ENCODE measurements at regions not wholly inside any gene's neighbourhood (a gene's known extent, or its start where the extent isn't known, plus 50 kb on each side); places are given as distances from the start of the nearest gene placed in this dataset.

DNA sequence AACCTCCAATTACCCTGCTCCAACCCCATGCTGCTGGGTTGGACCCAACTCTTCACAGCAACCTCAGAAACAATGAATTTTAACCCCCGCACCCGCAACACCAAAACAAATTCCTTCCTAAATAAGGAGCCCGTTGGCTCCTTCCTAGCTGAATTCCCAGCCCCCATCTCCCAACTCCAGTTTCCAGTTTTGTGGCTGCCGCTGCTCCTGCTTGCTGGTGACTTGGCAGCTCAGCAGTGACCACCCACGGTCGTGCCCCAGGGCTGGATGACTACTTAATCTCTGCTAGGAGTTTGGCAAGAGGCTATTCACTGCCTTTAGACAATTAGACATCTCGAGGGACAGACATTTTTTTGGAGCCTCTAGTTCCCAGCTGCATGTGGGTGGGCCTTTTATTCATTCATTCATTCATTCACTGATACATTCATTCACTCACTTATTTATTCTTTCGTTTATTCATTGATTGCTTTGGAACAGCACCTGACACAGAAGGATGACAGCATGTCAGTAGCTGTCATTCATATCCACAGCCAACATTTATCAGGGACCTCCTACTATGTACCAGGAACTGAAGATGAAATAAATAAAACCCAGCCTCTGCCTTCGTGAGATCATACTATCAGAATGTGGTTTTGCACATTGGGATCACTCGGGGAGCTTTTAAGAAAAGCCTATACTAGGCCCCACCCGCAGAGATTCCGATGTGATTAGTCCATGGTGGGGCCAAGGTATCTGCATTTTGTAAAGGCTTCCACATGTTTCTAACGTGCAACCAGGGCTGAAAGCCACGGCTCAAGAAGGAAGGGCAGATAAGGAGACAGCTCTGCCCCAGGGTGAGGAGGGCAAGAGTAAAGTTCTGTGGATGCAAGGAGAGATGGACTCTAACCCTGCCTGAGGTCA is 256.5 kb downstream of the SHQ1 start:
- DNase-seq, result no peak

DNA sequence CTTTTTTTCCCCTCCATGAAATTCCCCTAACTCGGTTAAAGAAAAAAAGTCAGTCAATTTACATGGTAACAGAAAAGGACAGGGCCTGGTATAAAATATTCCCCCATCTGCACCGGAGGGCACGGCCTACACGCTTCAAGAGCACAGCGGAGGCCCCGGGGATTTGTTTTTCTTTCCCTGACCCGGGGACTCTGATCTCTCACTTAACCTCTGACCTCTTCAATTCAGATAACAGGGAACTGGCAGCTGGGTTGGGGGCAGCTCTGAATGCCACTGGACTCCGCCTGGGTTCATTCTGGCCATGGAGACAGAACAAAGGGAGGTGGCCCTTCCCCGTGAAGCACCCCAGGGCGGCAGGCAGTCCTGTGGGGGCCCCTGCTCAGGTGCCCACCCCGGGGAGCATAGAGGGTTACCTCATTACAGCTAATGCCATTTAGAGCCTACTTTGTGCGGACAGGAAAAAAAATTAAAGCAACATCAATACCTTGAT is 257.5 kb downstream of the SHQ1 start:
- DNase-seq, result no peak

DNA sequence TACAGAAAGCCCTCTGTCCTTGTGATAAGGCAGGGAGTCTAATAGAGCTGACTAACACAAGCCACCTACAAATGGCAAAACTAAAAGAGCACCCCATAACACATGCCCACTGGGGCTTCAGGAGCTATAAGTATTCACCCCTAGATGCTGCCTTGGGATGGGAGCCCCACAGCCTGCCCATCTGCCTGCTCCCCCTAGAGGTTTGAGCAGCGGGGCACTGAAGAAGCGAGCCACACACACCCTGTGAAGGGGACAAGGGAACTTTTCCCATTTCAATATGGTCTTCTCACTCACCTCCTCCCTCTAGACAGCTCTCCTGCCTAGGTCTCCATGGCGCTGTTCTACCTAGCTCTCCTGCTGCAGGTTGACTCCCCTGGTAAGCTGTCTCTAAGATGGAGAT is 261.0 kb downstream of the SHQ1 start:
- DNase-seq, result no peak

DNA sequence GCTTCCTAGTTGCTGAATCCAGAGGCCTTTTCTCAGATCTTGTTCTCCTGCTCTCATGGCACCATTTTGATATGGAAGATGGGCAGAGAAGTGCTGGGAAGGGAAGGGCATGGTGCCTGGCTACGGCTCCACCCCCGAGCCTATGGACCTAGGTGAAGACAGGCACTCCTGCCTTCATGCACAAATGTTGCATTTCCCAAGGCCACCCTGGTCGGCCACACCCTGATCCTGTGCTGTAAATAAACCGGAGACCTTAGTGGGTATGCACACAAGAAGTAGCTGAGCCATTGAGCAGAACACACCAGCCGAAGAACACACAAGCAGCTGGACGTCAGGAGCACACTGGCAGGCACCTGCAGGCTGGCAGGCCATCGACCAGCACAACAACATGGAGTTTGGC is 261.6 kb downstream of the SHQ1 start:
- DNase-seq, result no peak

DNA sequence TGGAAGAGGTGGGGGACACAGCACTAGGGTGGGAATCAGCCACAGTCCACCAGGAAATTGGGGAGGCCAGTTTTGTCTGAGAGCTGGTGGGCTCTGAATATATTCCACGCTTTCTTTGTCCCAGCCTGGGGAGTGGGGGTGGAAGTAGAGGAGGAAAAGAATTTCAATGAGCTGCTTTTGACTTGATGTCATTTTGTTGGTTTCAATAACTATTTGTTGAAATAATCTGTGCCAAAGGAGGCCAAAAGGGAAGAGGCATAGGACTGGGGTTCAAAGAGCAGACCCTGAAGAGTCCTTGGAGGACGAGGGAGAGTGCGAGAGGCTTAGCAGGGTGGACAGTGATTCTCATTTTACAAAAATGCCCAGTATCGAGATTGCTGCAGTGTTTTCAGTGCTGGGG is 262.3 kb downstream of the SHQ1 start:
- DNase-seq, result no peak

DNA sequence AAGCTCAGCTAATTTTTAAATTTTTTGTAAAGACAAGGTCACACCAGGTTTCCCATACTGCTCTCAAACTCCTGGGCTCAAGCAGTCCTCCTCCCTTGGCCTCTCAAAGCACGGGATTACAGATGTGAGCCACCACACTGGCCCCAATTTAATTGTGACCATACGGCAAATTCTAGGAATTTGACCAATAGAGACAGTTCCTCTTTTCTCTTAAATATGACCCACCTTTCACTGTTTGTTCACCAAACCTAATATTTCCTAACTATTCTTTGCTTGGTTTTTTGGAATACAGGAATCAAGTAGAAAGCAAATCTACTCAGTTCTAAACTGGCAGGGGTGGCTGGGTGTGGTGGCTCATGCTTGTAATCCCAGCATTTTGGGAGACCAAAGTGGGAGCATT is 264.0 kb downstream of the SHQ1 start:
- no peak for DNase-seq

- no peak for DNase-seq
These were observed 265.3 kb downstream of the SHQ1 start for GRCh38 chr3:72582963-72583362.

DNA sequence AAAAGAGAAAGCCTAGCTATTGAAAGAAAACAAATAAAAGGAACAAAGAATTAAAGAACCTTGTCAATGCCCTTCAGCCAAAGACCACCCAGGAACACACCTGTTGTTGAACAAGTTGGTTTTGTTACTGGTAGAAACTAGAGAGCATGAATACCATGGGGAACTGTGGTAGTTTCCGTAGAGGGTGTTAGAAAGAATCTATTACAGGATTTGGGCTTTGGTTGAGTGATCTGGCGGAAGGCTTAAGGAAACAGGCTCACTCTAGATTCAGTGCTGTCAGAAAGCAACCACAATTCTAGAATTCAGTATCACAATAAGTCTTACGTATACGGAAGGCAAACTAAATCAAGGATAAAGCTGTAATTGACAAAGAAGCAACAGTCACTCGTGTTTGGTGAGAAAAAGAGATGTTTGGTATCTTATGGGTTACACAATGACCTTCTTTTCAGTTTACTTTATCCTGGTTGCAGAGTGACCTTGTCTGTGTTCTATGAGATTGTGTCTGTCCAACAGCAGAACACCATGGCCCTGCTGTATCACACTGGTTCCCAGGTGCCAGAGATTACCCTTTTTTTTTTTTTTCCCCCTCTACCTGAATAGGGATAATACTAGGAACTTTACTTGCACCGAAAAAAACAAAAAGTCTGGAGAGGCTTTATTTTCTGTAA is 265.9 kb downstream of the SHQ1 start:
- no peak for DNase-seq

DNA sequence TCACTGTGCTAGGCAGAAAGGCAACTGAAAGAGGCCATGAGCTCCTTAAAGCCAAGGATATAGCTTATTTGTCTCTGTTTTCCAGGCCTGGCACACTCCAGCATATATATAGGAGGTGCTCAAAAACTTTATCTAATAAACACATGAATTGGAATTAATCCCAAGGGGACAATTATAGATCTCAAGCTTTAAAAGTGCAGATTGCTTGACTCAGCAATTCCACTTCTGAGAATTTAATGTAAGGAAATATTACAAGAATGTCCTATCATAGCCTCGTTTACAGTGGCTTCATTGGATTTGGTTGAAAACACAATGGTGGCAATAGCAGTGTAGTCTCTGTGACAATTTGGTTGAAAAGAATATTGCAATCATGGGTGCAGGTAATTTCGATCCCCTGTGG is 267.3 kb downstream of the SHQ1 start:
- DNase-seq, result no peak

DNA sequence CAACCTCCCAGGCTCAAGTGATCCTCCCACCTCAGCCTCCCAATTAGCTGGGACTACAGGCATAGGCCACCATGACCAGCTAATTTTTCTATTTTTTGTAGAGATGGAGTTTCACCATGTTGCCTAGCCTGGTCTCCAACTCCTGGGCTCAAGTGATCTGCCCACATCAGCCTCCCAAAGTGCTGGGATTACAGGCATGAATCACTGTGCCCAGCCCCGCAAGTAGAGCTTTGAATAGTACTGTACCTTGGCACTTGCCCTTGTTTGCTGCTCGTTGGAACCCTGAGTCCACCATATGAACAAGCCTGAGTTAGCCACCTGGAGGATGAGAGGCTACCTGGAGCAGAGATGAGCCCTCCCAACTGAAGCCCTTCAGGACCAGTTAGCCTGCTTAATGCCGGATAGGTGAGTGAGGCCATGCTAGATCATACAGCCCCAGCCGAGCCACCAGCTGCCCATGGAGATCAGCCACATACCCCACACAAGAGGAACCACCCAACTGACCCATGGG is 267.9 kb downstream of the SHQ1 start:
- no peak for DNase-seq

- DNase-seq, result no peak
These were observed 268.5 kb downstream of the SHQ1 start for GRCh38 chr3:72579581-72580245.

GRCh38 chr3:72579191-72579580 is 269.1 kb downstream of the SHQ1 start:
- no peak for DNase-seq

GRCh38 chr3:72577190-72577589 is 271.1 kb downstream of the SHQ1 start:
- no peak for DNase-seq

- no peak for DNase-seq
These were observed 271.7 kb downstream of the SHQ1 start for GRCh38 chr3:72576563-72576962.

GRCh38 chr3:72574144-72574543 is 274.1 kb downstream of the SHQ1 start:
- no peak for DNase-seq

- no peak for DNase-seq
These were observed 275.2 kb downstream of the SHQ1 start for GRCh38 chr3:72573051-72573450.

GRCh38 chr3:72572489-72573007 is 275.7 kb downstream of the SHQ1 start:
- no peak for DNase-seq

GRCh38 chr3:72571638-72572114 is 276.6 kb downstream of the SHQ1 start:
- no peak for DNase-seq

- DNase-seq, result no peak
These were observed 277.2 kb downstream of the SHQ1 start for GRCh38 chr3:72571052-72571451.

- DNase-seq, result no peak
These were observed 278.3 kb downstream of the SHQ1 start for GRCh38 chr3:72569754-72570440.

DNA sequence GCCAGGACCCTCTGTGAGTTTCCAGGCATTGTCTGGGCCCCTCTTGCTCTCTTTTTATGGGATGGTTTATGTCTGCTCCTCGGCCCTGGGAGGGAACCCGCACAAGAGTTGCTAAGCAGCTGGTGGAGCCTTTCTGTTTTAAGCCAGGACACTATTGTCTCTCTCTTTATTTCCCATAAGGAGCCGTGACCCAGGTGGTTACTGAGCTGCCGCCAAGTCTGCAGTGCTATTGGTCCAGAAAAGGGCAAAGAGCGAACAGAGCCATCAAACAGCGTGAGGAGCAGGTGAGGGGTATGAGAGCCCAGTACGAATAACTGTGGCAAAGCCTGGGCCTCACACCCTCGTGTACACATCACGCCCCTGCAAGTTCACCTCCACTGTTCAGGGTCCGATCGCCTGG is 280.2 kb downstream of the SHQ1 start:
- DNase-seq, result no peak

DNA sequence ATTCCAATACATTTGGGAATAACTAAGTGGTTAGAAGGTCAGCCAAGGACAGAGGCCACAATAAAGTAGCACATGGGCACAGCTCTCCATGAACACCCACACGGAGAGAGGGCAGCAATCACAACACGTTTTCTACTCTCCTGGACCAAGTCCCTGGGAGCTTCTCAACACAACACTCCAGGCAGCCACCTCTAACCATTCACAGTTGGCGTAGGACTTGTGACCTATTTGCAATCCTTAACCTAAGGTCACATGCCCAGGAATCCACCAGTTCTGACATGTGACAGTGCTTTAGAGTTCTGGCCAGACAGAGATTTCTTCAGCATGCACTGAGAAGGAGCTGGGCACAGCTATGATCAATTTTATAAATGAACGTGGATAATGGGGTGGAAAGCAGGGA is 280.8 kb downstream of the SHQ1 start:
- DNase-seq, result no peak

Data from CD4-positive, alpha-beta T cell treated with Interleukin-17A for 4 hours (primary cell).